DMS79 treated with DMSO at 0.1 percent for 48 hours (cell line): ENCODE measurements at regions not wholly inside any gene's neighbourhood (a gene's known extent, or its start where the extent isn't known, plus 50 kb on each side); places are given as distances from the start of the nearest gene placed in this dataset.

Source experiments
- DNase-seq: peaks from one replicate; lab custom pipeline; 2025; lab: John Stamatoyannopoulos, UW

DNA sequence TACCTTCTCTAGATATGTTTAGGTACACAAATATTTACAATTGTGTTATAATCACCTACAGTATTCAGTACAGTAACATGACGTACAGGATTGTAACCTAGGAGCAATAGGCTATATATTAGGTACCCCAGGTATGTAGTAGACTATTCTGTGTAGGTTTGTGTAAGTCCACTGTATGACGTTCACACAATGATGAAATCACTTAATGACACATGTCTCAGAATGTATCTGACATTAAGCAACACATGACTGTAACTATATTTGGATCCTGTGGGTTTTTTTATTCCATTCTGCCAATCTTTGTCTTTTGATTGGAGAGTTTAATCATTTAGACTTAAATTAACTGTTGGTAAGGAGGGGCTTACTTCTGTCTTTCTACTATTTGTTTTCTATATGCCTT, 52.1 kb downstream of the STYXL2 start:
- no peak for DNase-seq

GRCh38 chr1:167146903-167147539, 53.1 kb downstream of the STYXL2 start:
- no peak for DNase-seq

- no peak for DNase-seq
Observed at GRCh38 chr1:167148421-167148820, 54.5 kb downstream of the STYXL2 start.

GRCh38 chr1:167149793-167150491, 56.1 kb downstream of the STYXL2 start:
- no peak for DNase-seq

GRCh38 chr1:167150492-167150833, 56.6 kb downstream of the STYXL2 start:
- no peak for DNase-seq

GRCh38 chr1:167152192-167152876, 58.5 kb downstream of the STYXL2 start:
- no peak for DNase-seq

GRCh38 chr1:167156466-167156865, 62.6 kb downstream of the STYXL2 start:
- no peak for DNase-seq

GRCh38 chr1:167157114-167157513, 63.2 kb downstream of the STYXL2 start:
- no peak for DNase-seq

DNA sequence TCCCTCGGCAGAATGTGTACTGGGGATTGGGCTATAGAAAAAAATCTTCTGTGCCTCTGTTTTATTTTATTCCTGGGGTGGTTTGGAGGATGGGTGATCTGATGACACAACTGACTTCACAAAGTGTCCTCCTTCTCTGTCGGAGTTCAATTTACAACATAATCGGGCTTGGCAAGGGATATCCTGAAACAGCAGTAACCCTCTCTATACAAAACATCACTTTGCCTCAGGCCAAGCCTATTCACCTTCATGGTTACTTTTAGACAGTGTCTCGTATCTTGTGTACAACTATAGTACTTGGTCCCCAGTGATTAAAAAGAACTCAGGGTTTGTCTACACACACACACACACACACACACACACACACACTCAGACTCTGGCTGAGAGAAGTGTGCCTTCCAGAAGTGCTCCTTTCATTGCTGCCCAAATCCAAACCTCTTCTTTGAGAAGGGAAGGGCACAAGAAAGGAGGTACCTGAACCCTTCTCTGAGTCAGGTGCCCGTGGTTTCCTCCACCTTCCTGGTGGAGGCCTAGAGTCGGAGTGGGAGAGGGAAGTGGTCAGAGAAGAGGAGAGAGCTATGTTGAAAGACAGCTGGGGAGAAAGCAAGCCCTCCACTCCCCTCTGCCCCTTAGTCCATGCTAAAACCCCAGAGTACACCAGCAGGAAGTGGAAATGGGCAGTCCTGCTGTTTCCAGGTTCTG, 62.4 kb upstream of the POU2F1 start:
- DNase-seq: no peak

- DNase-seq: no peak
Observed at GRCh38 chr1:167158813-167159275, 61.8 kb upstream of the POU2F1 start.

DNA sequence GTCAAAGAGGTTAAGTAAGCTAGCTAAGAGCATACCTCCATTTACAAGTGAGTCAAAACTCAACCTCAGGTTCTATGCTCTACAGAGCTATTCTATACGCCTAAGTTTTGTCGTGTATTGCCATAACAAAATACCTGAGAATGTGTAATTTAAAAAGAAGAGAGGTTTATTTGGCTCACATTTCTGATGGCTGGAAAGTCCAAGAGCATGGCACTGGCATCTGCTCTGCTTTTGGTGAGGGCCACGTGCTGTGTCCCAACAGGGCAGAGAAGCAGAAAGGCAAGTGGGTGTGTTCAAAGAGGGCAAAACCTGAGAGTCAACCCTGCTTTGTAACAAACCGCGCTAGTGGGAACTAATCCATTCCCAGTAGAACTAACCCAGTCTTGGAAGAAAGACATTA, 60.9 kb upstream of the POU2F1 start:
- DNase-seq: no peak

GRCh38 chr1:167161242-167161641, 59.4 kb upstream of the POU2F1 start:
- DNase-seq: no peak

DNA sequence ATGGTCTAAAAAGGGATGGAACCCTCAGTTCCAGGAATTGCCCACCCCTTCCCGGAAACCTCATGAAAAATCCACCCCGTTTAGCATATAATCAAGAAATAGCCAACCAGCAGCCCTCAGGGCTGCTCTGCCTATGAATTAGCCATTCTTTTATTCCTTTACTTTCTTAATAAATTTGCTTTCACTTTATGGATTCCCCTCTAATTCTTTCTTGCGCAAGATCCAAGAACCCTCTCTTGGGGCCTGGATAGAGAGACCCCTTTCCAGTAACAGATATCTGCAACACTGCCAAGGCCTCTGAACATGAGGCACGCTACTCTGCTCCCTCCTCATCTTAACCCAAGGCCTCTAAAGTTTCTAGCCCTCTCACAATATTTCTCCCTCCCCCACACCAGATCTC, 58.9 kb upstream of the POU2F1 start:
- DNase-seq: no peak

- no peak for DNase-seq
Observed at GRCh38 chr1:167165219-167165618, 55.5 kb upstream of the POU2F1 start.

GRCh38 chr1:167165948-167166689, 54.6 kb upstream of the POU2F1 start:
- peak; percentile 65 for DNase-seq

- no peak for DNase-seq
Observed at GRCh38 chr1:167166690-167167075, 54.0 kb upstream of the POU2F1 start.

- DNase-seq: no peak
Observed at GRCh38 chr1:167168424-167168823, 52.3 kb upstream of the POU2F1 start.

DNA sequence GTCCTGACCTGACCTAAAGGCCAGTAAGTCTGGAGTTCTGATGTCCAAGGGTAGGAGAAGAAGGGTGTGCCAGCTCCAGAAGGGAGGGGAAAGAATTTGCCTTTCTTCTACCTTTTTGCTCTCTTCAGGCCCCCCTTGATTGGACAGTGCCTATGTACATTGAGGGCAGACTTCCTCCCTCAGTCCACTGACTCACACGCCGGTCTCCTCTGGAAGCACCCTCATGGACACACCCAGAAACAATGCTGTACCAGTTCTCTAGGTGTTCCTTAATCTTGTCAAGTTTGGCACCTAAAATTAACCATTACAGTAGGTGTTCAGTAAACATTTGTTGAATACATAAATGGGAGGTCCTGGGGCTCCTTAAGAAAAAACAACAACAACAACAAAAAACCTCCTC, 51.0 kb upstream of the POU2F1 start:
- DNase-seq: no peak
